ENCODE measurements at regions not wholly inside any gene's neighbourhood (a gene's known extent, or its start where the extent isn't known, plus 50 kb on each side); places are given as distances from the start of the nearest gene placed in this dataset.

GRCh38 chr9:119773823-119774222 lies 404.6 kb upstream of the BRINP1 start:
- Histone ChIP-seq H3K36me3 (ENCODE audit: insufficient read depth, low read length) (no peaks in the 10 kb centered on the region), H3K9ac (ENCODE audit: low read length) (no peak overlapping the region), H3K27me3 (ENCODE audit: insufficient read depth, low read length) (no peaks in the 10 kb centered on the region), H3K27ac (ENCODE audit: low read depth, low read length, poor library complexity, severe bottlenecking) (no peak overlapping the region), H3K79me2 (ENCODE audit: insufficient read depth, low read length) (no peaks in the 10 kb centered on the region), H3K4me2 (ENCODE audit: low read length) (no peak overlapping the region), H3K9me2 (ENCODE audit: low read depth, low read length) (no peaks in the 10 kb centered on the region), H4K20me1 (ENCODE audit: insufficient read depth, low read length) (no peaks in the 10 kb centered on the region), H3K4me3 (ENCODE audit: low read depth, low read length, poor library complexity, severe bottlenecking) (no peak overlapping the region), H3K4me1 (ENCODE audit: insufficient read depth, low read length, severe bottlenecking) (no peaks in the 10 kb centered on the region), H3K9me3 (ENCODE audit: low read length) (no peaks in the 10 kb centered on the region), H2AFZ (ENCODE audit: low read length) (no peak overlapping the region), H3F3A (ENCODE audit: insufficient read depth, low read length) (no peaks in the 10 kb centered on the region)
- TF ChIP-seq CTCF (IDR thresholded peaks at IDR 0.05; ENCODE audit: low read length): no peak
- TF ChIP-seq EZH2 (IDR thresholded peaks at IDR 0.05; ENCODE audit: borderline replicate concordance, low read length): no peak

GRCh38 chr9:119771341-119771740 lies 402.1 kb upstream of the BRINP1 start:
- Histone ChIP-seq H3K9ac (ENCODE audit: low read length) (no peak overlapping the region), H3K36me3 (ENCODE audit: insufficient read depth, low read length) (no peaks in the 10 kb centered on the region), H3K9me3 (ENCODE audit: low read length) (no peaks in the 10 kb centered on the region), H3K79me2 (ENCODE audit: insufficient read depth, low read length) (no peaks in the 10 kb centered on the region), H3F3A (ENCODE audit: insufficient read depth, low read length) (no peaks in the 10 kb centered on the region), H3K4me1 (ENCODE audit: insufficient read depth, low read length, severe bottlenecking) (no peaks in the 10 kb centered on the region), H2AFZ (ENCODE audit: low read length) (no peak overlapping the region), H3K27me3 (ENCODE audit: insufficient read depth, low read length) (no peaks in the 10 kb centered on the region), H3K4me3 (ENCODE audit: low read depth, low read length, poor library complexity, severe bottlenecking) (no peak overlapping the region), H4K20me1 (ENCODE audit: insufficient read depth, low read length) (no peaks in the 10 kb centered on the region), H3K27ac (ENCODE audit: low read depth, low read length, poor library complexity, severe bottlenecking) (no peak overlapping the region), H3K9me2 (ENCODE audit: low read depth, low read length) (no peaks in the 10 kb centered on the region), H3K4me2 (ENCODE audit: low read length) (no peak overlapping the region)
- TF ChIP-seq EZH2 (IDR thresholded peaks at IDR 0.05; ENCODE audit: borderline replicate concordance, low read length): no peak
- TF ChIP-seq CTCF (IDR thresholded peaks at IDR 0.05; ENCODE audit: low read length): no peak

- H3K9me2 ChIP-seq (ENCODE audit: low read depth, low read length): no peaks in the 10 kb centered on the region
Measured at GRCh38 chr9:119768266-119768665, 399.0 kb upstream of the BRINP1 start.

More at GRCh38 chr9:119768266-119768665, 399.0 kb upstream of the BRINP1 start:
- no peaks in the 10 kb centered on the region for H4K20me1 ChIP-seq (ENCODE audit: insufficient read depth, low read length)
- peaks cover 7% of the 10 kb centered on the region for H3K4me1 ChIP-seq (ENCODE audit: insufficient read depth, low read length, severe bottlenecking)
- H3K79me2 ChIP-seq (ENCODE audit: insufficient read depth, low read length): no peaks in the 10 kb centered on the region
- H3K27ac ChIP-seq (ENCODE audit: low read depth, low read length, poor library complexity, severe bottlenecking): no peak overlapping the region
- H3K4me2 ChIP-seq (ENCODE audit: low read length): no peak overlapping the region
- H3K9me3 ChIP-seq (ENCODE audit: low read length): no peaks in the 10 kb centered on the region
- H3K4me3 ChIP-seq (ENCODE audit: low read depth, low read length, poor library complexity, severe bottlenecking): no peak overlapping the region
- no peaks in the 10 kb centered on the region for H3K36me3 ChIP-seq (ENCODE audit: insufficient read depth, low read length)
- H3K27me3 ChIP-seq (ENCODE audit: insufficient read depth, low read length): no peaks in the 10 kb centered on the region
- no peak overlapping the region for H3K9ac ChIP-seq (ENCODE audit: low read length)
- H3F3A ChIP-seq (ENCODE audit: insufficient read depth, low read length): no peaks in the 10 kb centered on the region
- TF ChIP-seq EZH2 (IDR thresholded peaks at IDR 0.05; ENCODE audit: borderline replicate concordance, low read length) (no peak), CTCF (IDR thresholded peaks at IDR 0.05; ENCODE audit: low read length) (no peak)
- no peak overlapping the region for H2AFZ ChIP-seq (ENCODE audit: low read length)

Data from OCI-LY1 (cell line).